ENCODE measurements at regions not wholly inside any gene's neighbourhood (a gene's known extent, or its start where the extent isn't known, plus 50 kb on each side); places are given as distances from the start of the nearest gene placed in this dataset.
"Not testable (repeated sequence)": the region's sequence is repeated elsewhere in the genome, so short reads cannot be mapped to it uniquely, and the experiment has no call there.

DNA sequence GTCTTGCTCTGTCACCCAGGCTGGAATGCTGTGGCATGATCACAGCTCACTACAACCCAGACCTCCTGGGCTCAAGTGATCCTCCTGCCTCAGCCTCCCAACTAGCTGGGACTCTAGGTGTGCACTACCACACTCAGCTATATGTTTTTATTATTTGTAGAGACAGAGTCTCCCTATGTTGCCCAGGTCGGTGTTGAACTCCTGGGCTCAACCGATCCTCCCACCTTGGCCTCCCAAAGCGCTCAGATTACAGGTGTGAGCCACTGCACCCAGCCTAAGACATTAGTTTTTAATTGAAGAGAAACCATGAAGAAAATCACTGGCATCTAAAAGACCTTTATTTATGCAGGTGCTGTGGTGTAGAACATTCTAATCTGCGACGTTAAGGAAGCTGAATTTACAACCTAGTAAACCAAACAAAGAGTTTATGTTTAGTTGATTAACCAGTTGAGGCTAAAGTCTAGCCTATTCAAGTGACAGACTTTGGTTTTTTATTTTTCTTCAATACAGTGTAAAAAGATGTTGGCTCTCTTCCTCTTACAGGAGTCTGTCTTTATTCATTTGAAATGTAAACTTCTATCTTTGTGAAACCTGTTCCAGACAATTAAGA, 52.5 kb upstream of the NBL1 start:
- DNase-seq: no peak

DNA sequence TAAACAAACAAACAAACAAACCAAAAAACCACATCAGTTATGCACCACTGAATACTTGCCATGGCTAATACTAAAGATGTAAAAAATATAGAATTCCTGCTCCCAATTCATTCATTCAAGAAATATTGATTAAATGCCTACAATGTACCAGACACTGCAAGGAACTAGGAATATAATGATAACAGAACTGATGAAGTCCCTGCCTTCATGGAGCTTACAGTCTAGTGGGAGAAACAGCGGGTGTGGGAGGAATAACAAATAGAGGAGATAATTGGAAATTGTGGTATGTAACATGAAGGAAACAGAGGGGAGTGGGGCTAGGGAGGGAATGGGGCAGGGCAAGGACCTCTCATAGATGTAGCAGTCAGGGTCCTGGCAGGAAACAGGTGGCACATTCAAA, 58.6 kb upstream of the NBL1 start:
- DNase-seq: no peak

DNA sequence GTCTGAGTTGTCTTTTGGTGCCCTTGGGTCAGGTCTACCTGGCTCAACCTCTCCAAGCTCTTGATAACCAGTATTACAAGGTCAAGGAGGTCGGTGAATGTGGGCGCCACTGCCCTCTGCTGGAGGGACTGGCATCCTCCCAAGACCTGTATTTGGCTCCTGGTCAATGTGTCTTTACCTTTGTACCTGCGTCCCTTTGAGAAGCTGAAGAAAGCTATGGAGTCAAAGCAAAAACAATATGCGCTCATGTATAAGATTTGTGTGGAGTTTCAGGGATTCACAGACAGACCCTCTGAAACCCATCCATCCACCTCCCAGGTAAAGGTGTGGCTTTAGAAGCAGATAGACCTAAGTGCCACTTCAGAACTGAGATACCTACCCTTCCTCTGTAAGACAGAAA, 61.8 kb upstream of the NBL1 start:
- peak; percentile 56 for DNase-seq

DNA sequence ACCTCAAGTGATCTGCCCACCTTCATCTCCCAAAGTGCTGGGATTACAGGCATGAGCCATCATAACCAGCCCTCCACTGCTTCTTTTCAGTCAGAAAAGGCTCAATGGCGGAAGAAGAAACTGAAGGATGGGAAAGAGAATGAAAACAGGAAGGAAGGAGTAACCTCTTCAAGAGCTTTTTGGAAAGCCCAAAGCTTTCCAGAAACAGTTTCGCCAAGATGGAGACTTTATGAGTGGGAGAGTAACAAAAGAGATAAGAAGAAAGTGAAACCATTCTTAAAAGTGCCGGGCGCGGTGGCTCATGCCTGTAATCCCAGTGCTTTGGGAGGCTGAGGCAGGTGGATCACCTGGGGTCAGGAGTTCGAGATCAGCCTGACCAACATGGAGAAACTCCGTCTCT, 62.7 kb upstream of the NBL1 start:
- no peak for DNase-seq

DNA sequence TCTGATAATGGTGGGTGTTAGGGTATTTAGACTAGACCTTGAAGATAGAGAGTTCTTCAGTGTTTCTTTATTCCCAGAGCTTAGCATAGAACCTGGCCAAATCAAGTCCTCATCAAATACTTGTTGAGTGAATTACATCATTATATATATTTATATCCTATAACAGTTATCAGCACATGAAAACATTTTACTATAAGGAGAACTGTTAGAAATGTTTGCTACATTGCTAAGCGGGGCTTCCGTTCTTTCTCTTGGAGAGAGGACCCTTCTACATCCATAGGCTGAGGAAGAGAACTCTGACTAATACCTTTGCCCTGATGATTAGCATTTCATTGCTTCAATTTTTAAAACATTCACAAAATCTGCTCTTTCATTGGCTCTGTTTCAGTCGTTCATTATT, 66.5 kb upstream of the NBL1 start:
- no peak for DNase-seq

DNA sequence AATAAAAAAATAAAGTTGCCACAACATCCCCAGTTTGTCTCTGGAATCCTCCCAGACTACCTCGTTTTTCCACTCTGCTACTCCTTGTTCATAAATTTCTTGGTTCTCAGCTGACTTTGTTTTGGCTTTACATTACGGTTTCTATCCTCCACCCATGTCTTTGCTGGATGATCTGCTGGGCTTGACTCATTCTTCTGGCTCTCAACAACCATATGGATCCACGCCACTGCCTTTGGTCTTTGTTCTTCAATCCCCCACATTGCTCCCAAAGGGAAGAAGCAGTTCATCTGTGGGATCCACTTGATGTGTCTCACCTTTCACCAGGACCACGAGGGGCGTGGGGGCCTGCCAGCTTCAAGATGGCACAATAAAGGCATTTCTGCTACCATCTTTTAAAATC, 67.1 kb upstream of the NBL1 start:
- no peak for DNase-seq

DNA sequence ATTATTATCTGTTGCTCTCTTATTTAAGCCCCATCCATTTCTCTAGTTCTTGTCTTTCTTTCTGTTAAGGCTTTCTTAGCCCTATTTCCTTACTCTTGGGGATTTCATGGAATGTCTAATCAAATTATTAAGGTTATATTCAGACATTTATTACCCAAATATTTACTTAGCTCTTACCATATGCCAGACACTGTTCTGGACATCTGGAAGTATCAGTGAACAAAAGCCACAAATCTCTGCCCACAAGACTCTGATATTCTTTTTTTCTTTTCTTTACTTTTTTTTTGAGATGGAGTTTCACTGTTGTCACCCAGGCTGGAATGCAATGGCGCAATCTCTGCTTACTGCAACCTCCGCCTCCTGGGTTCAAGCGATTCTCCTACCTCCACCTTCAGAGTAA, 74.3 kb upstream of the NBL1 start:
- DNase-seq: no peak

DNA sequence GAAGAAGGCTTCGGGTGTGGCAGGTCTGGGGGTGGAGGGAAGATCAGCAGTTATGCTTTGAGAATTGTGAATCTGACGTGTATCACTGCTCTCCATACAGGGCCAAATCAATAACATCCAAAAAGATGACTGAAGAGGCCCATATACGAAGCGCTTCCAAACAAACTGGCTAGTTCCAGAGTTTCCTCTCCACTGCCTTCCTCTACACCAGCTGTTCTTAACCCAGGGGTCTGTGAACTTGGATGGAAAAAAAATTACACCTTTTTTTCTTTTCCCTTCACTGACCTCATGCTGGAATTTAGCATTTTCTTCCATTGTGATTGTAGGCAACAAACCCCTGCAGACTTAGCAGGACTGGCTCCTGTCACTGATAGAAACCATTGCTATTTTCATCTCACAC, 77.1 kb upstream of the NBL1 start:
- no peak for DNase-seq

DNA sequence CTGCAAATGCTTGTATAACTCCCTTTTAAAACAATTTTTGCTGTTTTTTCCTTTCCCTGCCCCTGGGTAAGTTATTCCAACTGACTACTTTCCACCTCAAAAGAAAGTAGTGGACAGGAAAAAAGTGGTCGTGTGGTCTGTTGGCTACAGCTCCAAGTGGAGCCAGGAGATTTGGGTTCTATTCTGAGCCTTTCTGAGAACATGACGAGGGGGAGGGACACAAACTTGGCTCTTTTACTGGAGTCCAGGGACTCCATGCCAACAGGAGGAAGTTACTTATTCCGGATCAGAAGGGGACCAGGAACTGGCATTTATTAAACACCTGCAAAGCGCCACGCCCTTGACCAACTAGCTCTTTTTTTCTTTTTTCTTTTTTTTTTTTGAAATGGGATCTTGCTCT, 79.0 kb upstream of the CAPZB start:
- no peak for DNase-seq

DNA sequence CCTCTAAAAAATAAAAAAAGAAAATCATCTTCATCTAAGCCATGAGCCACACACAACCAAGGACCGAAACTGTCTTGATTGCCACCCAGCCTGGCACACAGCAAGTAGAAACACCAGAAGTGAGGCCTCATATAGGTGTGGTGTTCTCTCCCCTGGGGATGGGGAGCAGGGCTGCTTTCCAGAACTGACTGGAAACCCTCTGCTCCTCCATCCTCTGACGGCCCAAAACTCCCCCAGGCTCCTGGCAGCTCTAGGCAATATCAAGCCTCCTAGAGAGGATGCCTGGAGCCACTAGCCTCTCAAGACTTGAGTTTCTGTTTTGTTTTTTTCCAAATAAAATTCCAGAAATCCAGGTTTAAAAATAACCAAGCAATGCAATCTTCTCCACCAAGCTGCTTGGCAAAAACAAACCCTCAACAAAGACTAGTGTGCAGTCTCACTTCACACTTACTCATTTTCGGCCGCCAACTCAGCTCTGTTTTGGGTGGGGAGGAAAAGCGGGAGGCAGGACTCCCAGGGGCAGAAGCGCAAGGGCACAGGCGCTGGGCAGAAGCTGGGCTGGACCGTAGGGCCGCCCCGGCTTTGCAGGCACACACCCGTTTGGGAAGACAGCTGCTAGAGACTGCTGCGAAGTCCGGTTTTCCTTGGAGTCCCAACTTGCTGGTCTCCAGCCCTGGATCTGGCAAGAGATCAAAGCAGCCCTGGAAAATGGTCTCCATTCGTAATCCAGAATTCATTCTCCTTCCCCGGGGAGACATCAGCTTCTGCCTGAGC, 78.2 kb upstream of the CAPZB start:
- no peak for DNase-seq

DNA sequence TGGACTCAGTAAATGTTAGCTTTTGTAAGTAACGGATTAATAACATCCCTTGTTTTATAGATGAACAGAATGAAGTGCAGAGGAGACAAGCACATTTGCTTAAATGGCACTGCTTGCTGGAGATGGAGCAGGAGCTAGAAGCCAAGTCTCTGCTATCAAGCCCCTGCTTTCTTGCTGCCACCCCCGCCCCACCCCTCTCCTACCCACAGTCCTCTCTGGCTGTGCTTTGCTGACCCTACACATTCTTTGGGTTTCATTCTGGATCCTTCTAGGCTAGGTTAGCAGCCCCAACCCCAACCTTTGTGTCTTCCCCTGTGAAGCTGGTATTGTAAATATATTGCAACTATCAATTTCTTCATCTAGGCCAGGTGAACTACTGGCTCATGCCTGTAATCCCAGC, 77.5 kb upstream of the CAPZB start:
- no peak for DNase-seq

DNA sequence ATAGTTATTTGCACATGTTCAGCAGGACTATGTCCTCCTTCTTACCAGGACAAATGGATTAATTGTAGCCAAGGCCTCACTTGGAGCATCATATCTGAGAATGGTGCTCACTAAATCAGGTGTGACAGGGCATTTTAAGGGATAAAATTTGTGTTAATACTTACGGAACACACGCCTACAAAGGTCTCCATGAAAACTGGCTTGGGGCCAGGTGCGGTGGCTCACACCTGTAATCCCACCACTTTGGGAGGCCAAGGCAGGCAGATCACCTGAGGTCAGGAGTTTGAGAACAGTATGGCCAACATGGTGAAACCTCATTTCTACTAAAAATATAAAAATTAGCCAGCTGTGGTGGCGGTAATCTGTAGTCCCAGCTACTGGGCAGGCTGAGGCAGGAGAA, 75.1 kb upstream of the CAPZB start:
- no peak for DNase-seq

DNA sequence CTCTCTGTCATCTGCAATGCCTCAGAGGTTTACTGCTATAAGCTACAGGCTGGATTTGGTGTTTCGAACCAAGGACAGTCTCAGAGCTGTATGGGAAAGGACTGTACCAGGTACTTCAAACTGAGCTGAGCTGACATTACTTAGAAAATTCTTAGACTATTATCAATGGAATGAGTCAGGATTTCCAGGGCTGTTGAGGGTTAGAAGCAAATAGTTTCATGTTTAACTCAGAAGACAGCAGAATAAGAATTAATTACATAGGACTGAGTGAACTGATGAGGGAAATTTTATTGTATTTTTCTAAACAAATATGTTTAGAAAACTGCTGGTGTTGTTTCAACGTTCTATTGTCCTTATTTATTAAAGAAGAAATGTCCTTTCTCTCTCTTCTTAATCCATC, 74.3 kb upstream of the CAPZB start:
- no peak for DNase-seq

DNA sequence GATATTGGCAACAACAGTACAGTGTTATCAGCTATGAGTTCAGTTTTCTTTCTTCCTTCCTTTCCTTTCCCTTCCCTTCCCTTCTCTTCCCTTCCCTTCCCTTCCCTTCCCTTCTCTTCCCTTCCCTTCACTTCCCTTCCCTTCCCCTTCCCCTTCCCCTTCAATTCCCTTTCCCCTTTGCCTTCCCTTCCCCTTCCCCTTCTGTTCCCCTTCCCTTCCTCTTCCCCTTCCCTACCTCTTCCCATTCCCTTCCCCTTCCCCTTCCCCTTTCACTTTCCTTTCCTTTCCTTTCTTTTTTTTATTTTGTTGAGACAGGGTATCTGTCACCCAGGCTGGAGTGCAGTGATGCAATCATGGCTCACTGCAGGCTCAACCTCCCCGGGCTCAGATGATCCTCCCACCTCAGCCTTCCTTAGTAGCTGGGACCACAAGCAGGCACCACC, 72.3 kb upstream of the CAPZB start:
- DNase-seq: no peak

DNA sequence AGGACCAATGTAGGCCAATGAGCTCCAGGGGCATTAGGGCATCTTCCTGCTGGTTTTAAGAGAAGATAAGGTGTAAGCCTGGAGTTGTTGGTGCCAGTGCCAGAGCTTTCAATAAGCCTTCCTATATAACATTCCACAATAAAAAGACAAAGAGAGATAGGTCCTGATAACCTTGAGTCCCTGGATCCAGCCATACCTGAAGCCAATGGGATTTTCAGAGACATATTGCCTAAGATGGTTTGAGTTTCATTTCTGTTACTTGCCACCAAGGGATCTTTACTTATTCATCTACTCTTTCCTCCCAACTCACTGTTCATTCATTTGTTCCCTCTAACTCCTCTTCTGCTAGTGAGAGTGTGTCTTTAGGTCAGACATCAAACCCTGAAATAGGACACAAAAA, 68.8 kb upstream of the CAPZB start:
- no peak for DNase-seq

DNA sequence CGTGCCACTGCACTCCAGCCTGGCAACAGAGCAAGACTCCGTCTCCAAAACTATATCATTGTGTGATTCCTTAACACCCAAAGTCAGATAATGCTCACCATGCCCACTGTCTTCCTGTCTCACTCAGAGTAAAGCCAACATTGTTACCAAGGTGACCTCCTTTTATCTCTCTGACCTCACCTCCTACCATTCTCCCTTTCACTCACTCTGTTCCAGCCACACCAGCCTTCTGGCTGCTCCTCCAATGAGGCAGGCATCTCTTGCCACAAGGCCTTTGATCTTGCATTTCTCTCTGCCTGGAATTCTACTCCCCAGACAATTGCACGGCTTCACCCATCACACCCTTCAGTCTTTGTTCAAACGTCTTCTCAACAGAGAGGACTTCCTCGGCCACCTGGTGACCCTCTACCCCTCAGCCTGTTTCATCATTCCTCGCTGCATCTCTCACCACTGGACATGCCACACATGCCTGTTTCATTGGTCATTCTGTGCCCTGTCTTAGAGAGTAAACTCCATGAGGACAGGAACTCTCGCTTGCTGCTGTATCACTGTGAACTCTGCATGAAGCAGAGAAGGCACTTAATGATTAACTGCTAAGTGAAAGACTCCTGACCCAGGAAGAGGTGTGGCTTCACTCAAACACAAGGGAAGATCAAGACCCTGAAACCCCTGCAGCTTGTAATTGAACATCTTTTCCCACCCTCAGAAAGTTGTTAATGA, 67.1 kb upstream of the CAPZB start:
- DNase-seq: no peak

DNA sequence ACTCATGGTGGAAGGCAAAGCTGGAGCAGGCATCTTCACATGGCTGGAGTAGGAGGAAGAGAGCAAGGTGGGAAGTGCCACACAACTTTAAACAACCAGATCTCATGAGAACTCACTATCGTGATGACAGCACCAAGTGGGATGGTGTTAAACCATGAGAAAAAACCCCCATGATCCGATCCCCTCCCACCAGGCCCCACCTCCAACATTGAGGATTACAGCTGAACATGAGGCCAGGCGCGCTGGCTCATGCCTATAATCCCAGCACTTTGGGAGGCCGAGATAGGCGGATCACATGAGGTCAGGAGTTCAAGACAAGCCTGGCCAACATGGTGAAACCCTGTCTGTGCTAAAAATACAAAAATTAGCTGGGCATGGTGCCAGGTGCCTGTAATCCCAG, 66.5 kb upstream of the CAPZB start:
- DNase-seq: not testable (repeated sequence)

DNA sequence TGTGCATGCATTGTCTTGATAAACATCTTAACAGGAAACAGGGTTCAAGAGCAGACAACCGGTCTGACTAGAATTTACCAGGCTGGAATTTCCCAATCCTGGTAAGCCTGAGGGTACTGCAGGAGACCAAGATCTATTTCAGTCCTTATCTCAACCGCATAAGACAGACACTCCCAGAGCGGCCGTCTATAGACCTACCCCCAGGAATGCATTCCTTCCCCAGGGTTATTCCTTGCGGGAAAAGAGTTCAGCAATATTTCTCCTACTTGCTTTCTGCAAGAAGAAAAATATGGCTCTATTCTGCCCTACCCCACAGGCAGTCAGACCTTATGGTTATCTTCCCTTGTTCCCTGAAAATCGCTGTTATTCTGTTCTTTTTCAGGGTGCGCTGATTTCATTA, 65.1 kb upstream of the CAPZB start:
- DNase-seq: not testable (repeated sequence)

DNA sequence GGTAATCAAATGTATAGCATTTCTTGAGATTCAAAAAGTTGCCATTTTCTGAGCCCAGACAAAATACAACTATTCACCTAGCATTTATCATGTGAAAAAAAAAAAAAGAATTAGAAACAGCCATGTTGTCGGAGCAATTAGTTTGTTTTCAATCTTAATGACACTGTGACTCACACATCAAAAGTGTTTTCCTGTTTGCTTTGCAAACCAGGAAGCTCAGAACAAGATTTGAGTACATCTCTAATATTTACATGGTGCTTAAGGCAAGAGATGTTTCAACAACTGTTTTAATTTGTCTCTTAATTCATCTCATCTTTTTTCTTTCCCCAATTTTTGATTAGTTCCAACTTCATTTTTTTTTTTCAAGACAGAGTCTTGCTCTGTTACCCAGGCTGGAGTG, 62.5 kb upstream of the CAPZB start:
- DNase-seq: no peak

DNA sequence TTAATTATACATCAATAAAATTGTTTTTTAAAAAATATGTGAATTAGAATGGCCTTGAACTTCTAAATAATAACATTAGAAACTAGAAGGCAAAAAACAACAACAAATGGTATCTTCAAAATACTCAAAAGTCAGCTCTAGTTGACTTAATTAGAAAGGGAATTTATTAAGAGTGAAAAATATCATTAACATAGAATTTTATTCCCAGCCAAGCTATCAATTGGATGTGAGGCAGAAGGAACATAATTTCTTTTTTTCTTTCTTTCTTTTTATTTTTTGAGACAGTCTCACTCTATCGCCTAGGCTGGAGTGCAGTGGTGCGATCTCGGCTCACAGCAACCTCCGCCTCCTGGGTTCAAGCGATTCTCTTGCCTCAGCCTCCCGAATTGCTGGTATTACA, 51.2 kb upstream of the CAPZB start:
- DNase-seq: no peak

DNA sequence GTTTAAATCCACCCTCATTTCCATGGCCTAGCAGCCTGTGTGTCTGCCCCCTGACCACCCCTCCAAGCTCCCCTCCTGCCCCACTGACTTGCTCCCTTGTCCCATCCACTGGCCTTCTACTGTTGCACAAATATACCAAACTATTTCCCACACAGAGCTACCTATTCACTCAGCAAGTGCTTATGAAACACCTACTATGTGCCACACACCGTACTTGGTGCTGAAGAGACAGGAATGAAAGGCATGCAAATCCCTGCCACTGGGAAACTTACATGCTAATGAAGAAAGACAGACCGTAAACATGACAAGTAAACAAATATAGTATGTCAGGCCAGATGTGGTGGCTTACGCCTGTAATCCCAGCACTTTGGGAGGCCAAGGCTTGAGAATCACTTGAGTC, 49.9 kb upstream of the CAPZB start:
- no peak for DNase-seq
